Sigmoid colon (tissue), 6 donors: ENCODE measurements at regions not wholly inside any gene's neighbourhood (a gene's known extent, or its start where the extent isn't known, plus 50 kb on each side); places are given as distances from the start of the nearest gene placed in this dataset.
A peak's percentile ranks its signal among the peaks of the same experiment; 100 is the strongest.

Source experiments
- DNase-seq: peaks from one replicate; pipeline ENCODE4 v3.0.0-alpha.2; 2019
- H3K27ac ChIP-seq, 4 donors: fragments of 200-600 bp; sonication (generic); one replicate each; pipeline ENCODE4 v1.5.1; 2016 to 2019; ENCODE audit warnings: mild to moderate bottlenecking in 1 of 4
- H3K27me3 ChIP-seq, 3 donors: fragments of 200-600 bp; sonication (generic); one replicate each; pipeline ENCODE4 v1.5.1; 2019; ENCODE audit warnings: mild to moderate bottlenecking in 1 of 3
- H3K36me3 ChIP-seq, 4 donors: fragments of 200-600 bp; sonication (generic); one replicate each; pipeline ENCODE4 v1.5.1; 2016 to 2019
- H3K4me1 ChIP-seq, 4 donors: fragments of 200-600 bp; sonication (generic); one replicate each; pipeline ENCODE4 v1.5.1; 2017 to 2019
- H3K4me3 ChIP-seq, 4 donors: fragments of 200-600 bp; sonication (generic); one replicate each; pipeline ENCODE4 v1.5.1; 2017 to 2019; ENCODE audit warnings: mild to moderate bottlenecking in 2 of 4, moderate library complexity in 1 of 4
- H3K9me3 ChIP-seq, 4 donors: fragments of 200-600 bp in 3 of 4; sonication (generic) in 3 of 4; one replicate each; pipeline versions ENCODE4 v1.5.1 to v1.6.1; 2013 to 2019
- EP300 ChIP-seq, 4 donors: sonication (generic); formaldehyde crosslinking; IDR thresholded peaks; one replicate each; pipeline ENCODE4 v1.6.1; 2017; ENCODE audit warnings: antibody characterized with exemption in 4 of 4
- POLR2A ChIP-seq, 2 donors: fragments of 450-650 bp; IDR thresholded peaks; one replicate each; pipeline ENCODE4 v1.6.1; 2016; ENCODE audit warnings: antibody characterized with exemption in 2 of 2, mild to moderate bottlenecking in 2 of 2, moderate library complexity in 2 of 2
- POLR2AphosphoS5 ChIP-seq, 4 donors: sonication (generic); formaldehyde crosslinking; IDR thresholded peaks; one replicate each; pipeline ENCODE4 v1.6.1; 2017; ENCODE audit warnings: antibody characterized with exemption in 4 of 4
- WGBS, 2 donors: extraction: QIAGEN DNeasy Blood & Tissue Kit; methylation state at CpG; one replicate each; pipeline ENCODE4 v1.1.7; 2013; 5-methylcytosine and 5-hydroxymethylcytosine counted together
- intact Hi-C: fragments of 100-400 bp; cut with DNase I; formaldehyde crosslinking; loops from one replicate; pipeline ENCODE4 v1.15.1; 2023
- TF ChIP-seq, protein P1 (sequence below), 4 experiments: fragments of 450-650 bp in 3 of 4; fragments of 200-600 bp in 1 of 4; IDR thresholded peaks; one replicate each; pipeline ENCODE4 v1.5.1; 2016 to 2019; ENCODE audit warnings: antibody characterized with exemption in 4 of 4, mild to moderate bottlenecking in 3 of 4, moderate library complexity in 2 of 4
- donor health status: healthy with polysubstance abuse.
- donor health status: healthy.

- no peak for DNase-seq
- H3K27ac ChIP-seq = no peak overlapping the region
- H3K4me3 ChIP-seq = no peak overlapping the region
- no peaks in the 10 kb centered on the region for H3K9me3 ChIP-seq
- intact Hi-C loops = loop anchor here (10.0 kb wide), 1 partner anchor 758 kb away; the partner anchor contains the start of gene PLPP3
- whole genome bisulfite sequencing, 2 donors = 66 to 80% methylated on average over 3 of the region's 3 CpGs
- H3K4me1 ChIP-seq = peaks cover 0 to 24% (median 15%) of the 10 kb centered on the region in 4 donors
- no peak for TF ChIP-seq POLR2A (IDR thresholded peaks at IDR 0.05)
- TF ChIP-seq, protein P1, sequence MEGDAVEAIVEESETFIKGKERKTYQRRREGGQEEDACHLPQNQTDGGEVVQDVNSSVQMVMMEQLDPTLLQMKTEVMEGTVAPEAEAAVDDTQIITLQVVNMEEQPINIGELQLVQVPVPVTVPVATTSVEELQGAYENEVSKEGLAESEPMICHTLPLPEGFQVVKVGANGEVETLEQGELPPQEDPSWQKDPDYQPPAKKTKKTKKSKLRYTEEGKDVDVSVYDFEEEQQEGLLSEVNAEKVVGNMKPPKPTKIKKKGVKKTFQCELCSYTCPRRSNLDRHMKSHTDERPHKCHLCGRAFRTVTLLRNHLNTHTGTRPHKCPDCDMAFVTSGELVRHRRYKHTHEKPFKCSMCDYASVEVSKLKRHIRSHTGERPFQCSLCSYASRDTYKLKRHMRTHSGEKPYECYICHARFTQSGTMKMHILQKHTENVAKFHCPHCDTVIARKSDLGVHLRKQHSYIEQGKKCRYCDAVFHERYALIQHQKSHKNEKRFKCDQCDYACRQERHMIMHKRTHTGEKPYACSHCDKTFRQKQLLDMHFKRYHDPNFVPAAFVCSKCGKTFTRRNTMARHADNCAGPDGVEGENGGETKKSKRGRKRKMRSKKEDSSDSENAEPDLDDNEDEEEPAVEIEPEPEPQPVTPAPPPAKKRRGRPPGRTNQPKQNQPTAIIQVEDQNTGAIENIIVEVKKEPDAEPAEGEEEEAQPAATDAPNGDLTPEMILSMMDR (IDR thresholded peaks at IDR 0.05) = no peak
- no peak for TF ChIP-seq EP300 (IDR thresholded peaks at IDR 0.05)
- no peak for TF ChIP-seq POLR2AphosphoS5 (IDR thresholded peaks at IDR 0.05)
- H3K36me3 ChIP-seq = no peaks in the 10 kb centered on the region
- H3K27me3 ChIP-seq = no peaks in the 10 kb centered on the region
Measured at GRCh38 chr1:55816456-55817426, 601.6 kb upstream of the USP24 start.

GRCh38 chr1:55815745-55816455, 600.7 kb upstream of the USP24 start:
- no peaks in the 10 kb centered on the region for H3K27me3 ChIP-seq
- WGBS, 2 donors = 76 to 80% methylated on average over 5 of the region's 5 CpGs
- H3K4me1 ChIP-seq = peaks cover 0 to 24% (median 15%) of the 10 kb centered on the region in 4 donors
- H3K27ac ChIP-seq = no peak overlapping the region
- no peak for DNase-seq
- no peaks in the 10 kb centered on the region for H3K9me3 ChIP-seq
- TF ChIP-seq POLR2AphosphoS5 (IDR thresholded peaks at IDR 0.05) (no peak), POLR2A (IDR thresholded peaks at IDR 0.05) (no peak), EP300 (IDR thresholded peaks at IDR 0.05) (no peak)
- TF ChIP-seq, protein P1 (IDR thresholded peaks at IDR 0.05) = no peak
- H3K4me3 ChIP-seq = no peak overlapping the region
- no peaks in the 10 kb centered on the region for H3K36me3 ChIP-seq
- intact Hi-C loops = loop anchor here (10.0 kb wide), 1 partner anchor 759 kb away; the partner anchor contains the start of gene PLPP3

GRCh38 chr1:55814967-55815366, 599.8 kb upstream of the USP24 start:
- DNase-seq = no peak
- no peak overlapping the region for H3K27ac ChIP-seq
- intact Hi-C loops = loop anchor here (10.0 kb wide), 1 partner anchor 760 kb away; the partner anchor contains the start of gene PLPP3
- H3K4me1 ChIP-seq = peaks cover 0 to 24% (median 15%) of the 10 kb centered on the region in 4 donors
- no peaks in the 10 kb centered on the region for H3K27me3 ChIP-seq
- 86 to 92% methylated on average over 1 of the region's 1 CpG for WGBS, 2 donors
- H3K9me3 ChIP-seq = no peaks in the 10 kb centered on the region
- TF ChIP-seq, protein P1 (IDR thresholded peaks at IDR 0.05) = no peak
- TF ChIP-seq POLR2AphosphoS5 (IDR thresholded peaks at IDR 0.05) (no peak), POLR2A (IDR thresholded peaks at IDR 0.05) (no peak), EP300 (IDR thresholded peaks at IDR 0.05) (no peak)
- no peak overlapping the region for H3K4me3 ChIP-seq
- no peaks in the 10 kb centered on the region for H3K36me3 ChIP-seq

DNA sequence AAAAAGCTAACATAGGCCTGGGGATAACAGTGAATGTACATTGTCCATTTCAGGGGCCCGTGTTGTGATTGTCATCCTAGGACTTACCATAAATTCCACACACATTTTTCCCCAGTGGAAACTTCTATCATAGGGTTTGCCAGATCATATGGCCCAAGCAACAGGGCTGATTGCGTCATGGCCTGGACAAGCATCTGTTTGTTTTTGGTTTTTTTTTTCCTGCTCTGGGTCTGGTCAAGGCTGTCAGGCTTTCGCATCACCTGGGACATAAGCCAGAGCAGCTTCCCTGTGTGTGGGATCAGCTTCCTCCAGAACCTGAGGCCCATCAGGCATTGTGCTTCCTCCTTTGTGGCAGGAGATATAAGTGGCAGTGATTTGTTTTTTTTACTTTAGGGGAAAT, 598.5 kb upstream of the USP24 start:
- H3K27me3 ChIP-seq = no peaks in the 10 kb centered on the region
- peak; percentile 95 for DNase-seq
- no peaks in the 10 kb centered on the region for H3K9me3 ChIP-seq
- no peak overlapping the region for H3K4me3 ChIP-seq
- peaks cover 0 to 24% (median 15%) of the 10 kb centered on the region in 4 donors for H3K4me1 ChIP-seq
- H3K36me3 ChIP-seq = no peaks in the 10 kb centered on the region
- peak overlapping the region; percentile 22 to 70 (median 48) for H3K27ac ChIP-seq
- intact Hi-C loops = loop anchor here (10.0 kb wide), 1 partner anchor 761 kb away; the partner anchor contains the start of gene PLPP3
- TF ChIP-seq POLR2AphosphoS5 (IDR thresholded peaks at IDR 0.05) (peak; percentile 95 to 97 (median 96)), POLR2A (IDR thresholded peaks at IDR 0.05) (no peak), EP300 (IDR thresholded peaks at IDR 0.05) (peak; percentile 76 to 96 (median 92))
- TF ChIP-seq, protein P1 (IDR thresholded peaks at IDR 0.05) = no peak
- whole genome bisulfite sequencing, 2 donors = 77% methylated on average over 3 of the region's 3 CpGs
